ENCODE measurements at regions not wholly inside any gene's neighbourhood (a gene's known extent, or its start where the extent isn't known, plus 50 kb on each side); places are given as distances from the start of the nearest gene placed in this dataset.
"Not testable (repeated sequence)": the region's sequence is repeated elsewhere in the genome, so short reads cannot be mapped to it uniquely, and the experiment has no call there.

DNA sequence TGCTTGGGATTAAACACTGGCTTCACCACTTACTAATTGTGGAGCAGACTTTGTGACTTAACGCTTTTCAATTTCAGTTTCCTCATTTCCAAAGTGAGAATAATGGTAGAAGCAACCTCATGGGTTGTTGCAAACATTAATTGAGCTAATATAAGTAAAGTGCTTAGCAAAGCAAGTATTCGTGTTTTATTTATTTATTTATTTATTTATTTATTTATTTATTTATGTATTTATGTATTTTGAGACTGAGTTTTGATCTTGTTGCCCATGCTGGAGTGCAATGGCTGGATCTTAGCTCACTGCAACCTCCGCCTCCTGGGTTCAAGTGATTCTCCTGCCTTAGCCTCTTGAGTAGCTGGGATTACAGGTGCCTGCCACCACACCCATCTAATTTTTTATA, 171.2 kb upstream of the SLC16A7 start:
- TF ChIP-seq, protein P1, sequence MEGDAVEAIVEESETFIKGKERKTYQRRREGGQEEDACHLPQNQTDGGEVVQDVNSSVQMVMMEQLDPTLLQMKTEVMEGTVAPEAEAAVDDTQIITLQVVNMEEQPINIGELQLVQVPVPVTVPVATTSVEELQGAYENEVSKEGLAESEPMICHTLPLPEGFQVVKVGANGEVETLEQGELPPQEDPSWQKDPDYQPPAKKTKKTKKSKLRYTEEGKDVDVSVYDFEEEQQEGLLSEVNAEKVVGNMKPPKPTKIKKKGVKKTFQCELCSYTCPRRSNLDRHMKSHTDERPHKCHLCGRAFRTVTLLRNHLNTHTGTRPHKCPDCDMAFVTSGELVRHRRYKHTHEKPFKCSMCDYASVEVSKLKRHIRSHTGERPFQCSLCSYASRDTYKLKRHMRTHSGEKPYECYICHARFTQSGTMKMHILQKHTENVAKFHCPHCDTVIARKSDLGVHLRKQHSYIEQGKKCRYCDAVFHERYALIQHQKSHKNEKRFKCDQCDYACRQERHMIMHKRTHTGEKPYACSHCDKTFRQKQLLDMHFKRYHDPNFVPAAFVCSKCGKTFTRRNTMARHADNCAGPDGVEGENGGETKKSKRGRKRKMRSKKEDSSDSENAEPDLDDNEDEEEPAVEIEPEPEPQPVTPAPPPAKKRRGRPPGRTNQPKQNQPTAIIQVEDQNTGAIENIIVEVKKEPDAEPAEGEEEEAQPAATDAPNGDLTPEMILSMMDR (conservative IDR thresholded peaks at IDR 0.05 in 1 of 2, IDR thresholded peaks at IDR 0.05 in 1 of 2; ENCODE audit: low read depth in 1 of 2, low read length in 2 of 2): not testable (repeated sequence)
- not testable (repeated sequence) for TF ChIP-seq EZH2 (IDR thresholded peaks at IDR 0.05; ENCODE audit: low read length, missing control alignments)
